OCI-LY3 (cell line): ENCODE measurements at regions not wholly inside any gene's neighbourhood (a gene's known extent, or its start where the extent isn't known, plus 50 kb on each side); places are given as distances from the start of the nearest gene placed in this dataset.

Experiments used
- H2AFZ ChIP-seq: fragments of 200-600, 300-600 bp; shearing (Covaris generic); 2 replicates; pipeline ENCODE4 v1.6.0; 2014; ENCODE audit warnings: antibody characterized with exemption, low read depth, low read length
- H3K27ac ChIP-seq: fragments of 200-600, 300-600 bp; sonication (generic); 2 replicates; pipeline ENCODE4 v1.5.1; 2014; ENCODE audit warnings: mild to moderate bottlenecking, low read length, moderate library complexity, mixed read lengths
- H3K27me3 ChIP-seq: fragments of 200-600, 300-600 bp; sonication (generic); 2 replicates; pipeline ENCODE4 v1.6.1; 2014; ENCODE audit warnings: low read depth, low read length, mixed read lengths
- H3K36me3 ChIP-seq: fragments of 200-600, 300-600 bp; sonication (generic); replicated peaks from 2 replicates; pipeline ENCODE3; 2014; ENCODE audit warnings: low read depth, low read length, mixed read lengths
- H3K4me1 ChIP-seq: fragments of 300-600, 200-600 bp; sonication (generic); 2 replicates; pipeline ENCODE4 v1.6.1; 2014; ENCODE audit warnings: low read length, mixed read lengths
- H3K4me2 ChIP-seq: fragments of 200-600, 300-600 bp; sonication (generic); 2 replicates; pipeline ENCODE4 v1.6.1; 2014; ENCODE audit warnings: low read length, mixed read lengths
- H3K4me3 ChIP-seq: fragments of 300-600, 200-600 bp; sonication (generic); 2 replicates; pipeline ENCODE4 v1.5.1; 2014; ENCODE audit warnings: antibody characterized with exemption, mild to moderate bottlenecking, low read length, moderate library complexity
- H3K79me2 ChIP-seq: fragments of 300-600, 200-600 bp; shearing (Covaris generic); 2 replicates; pipeline ENCODE4 v1.6.1; 2014; ENCODE audit warnings: mild to moderate bottlenecking, low read length, mixed read lengths
- H3K9ac ChIP-seq: fragments of 300-600, 200-600 bp; shearing (Covaris generic); 2 replicates; pipeline ENCODE4 v1.6.0; 2014; ENCODE audit warnings: mild to moderate bottlenecking, low read length, moderate library complexity
- H3K9me3 ChIP-seq: fragments of 200-600, 300-600 bp; shearing (Covaris generic); 2 replicates; pipeline ENCODE4 v1.6.1; 2014; ENCODE audit warnings: low read length, mixed read lengths; ENCODE audit not compliant: insufficient read depth
- H4K20me1 ChIP-seq: fragments of 200-600, 300-600 bp; sonication (generic); 2 replicates; pipeline ENCODE4 v1.6.1; 2016; ENCODE audit warnings: low read length, mixed read lengths; ENCODE audit not compliant: insufficient read depth
- EZH2phosphoT487 ChIP-seq: fragments of 200-600 bp; shearing (Covaris generic); IDR thresholded peaks from 2 replicates; pipeline ENCODE4 v1.6.1; 2018; ENCODE audit warnings: antibody characterized with exemption, mixed run types, low read depth
- TF ChIP-seq, protein P1 (sequence below): fragments of 200-600, 300-600 bp; sonication (generic); IDR thresholded peaks from 2 replicates; pipeline ENCODE4 v1.5.1; 2014; ENCODE audit warnings: antibody characterized with exemption, low read length, low read depth

DNA sequence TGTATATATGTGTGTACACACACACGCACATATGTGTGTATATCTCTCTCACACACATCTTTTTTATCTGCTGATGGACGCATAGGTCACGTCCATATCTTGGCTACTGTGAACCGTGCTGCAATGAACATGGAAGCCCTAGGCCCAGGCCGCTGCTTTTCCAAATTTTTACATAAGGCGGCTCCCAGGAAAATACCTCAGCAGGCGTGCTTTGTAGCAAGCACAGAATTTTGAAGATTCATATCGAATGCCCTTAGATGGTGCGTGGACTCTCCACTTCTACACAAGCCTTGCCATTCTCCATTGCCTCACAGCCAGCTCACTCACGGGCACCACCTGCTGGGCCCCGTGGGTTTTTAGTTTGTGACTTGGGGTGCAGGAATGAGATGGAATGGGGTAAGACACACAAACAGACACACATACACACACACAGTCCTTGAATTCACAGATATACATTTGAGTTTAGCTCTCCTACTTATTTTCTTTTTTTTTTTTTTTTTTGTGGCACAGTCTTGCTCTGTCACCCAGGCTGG lies 57.9 kb upstream of the RNF32 start:
- TF ChIP-seq, protein P1, sequence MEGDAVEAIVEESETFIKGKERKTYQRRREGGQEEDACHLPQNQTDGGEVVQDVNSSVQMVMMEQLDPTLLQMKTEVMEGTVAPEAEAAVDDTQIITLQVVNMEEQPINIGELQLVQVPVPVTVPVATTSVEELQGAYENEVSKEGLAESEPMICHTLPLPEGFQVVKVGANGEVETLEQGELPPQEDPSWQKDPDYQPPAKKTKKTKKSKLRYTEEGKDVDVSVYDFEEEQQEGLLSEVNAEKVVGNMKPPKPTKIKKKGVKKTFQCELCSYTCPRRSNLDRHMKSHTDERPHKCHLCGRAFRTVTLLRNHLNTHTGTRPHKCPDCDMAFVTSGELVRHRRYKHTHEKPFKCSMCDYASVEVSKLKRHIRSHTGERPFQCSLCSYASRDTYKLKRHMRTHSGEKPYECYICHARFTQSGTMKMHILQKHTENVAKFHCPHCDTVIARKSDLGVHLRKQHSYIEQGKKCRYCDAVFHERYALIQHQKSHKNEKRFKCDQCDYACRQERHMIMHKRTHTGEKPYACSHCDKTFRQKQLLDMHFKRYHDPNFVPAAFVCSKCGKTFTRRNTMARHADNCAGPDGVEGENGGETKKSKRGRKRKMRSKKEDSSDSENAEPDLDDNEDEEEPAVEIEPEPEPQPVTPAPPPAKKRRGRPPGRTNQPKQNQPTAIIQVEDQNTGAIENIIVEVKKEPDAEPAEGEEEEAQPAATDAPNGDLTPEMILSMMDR, result peak; percentile 20; the same call in 1 of the 2 replicates
- no peak for TF ChIP-seq EZH2phosphoT487

DNA sequence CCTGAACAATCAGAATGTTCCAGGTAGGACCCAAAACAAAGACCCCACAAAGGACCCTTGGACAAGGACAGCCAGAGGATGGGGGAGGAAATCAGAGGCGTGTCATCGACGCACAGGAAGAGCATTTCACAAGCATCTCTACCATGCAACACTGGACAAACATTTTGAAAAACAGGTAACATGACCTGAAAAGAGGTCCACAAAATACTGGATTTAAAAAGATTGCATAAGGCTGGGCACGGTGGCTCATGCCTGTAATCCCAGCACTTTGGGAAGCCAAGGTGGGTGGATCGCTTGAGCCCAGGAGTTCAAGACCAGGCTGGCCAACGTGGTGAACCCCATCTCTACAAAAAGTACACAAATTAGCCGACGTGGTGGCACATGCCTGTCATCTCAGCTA lies 60.5 kb upstream of the RNF32 start:
- H3K9me3 ChIP-seq, result no peaks in the 10 kb centered on the region
- no peak overlapping the region for H3K4me3 ChIP-seq
- H3K4me2 ChIP-seq, result no peak overlapping the region
- TF ChIP-seq, protein P1, result no peak
- TF ChIP-seq EZH2phosphoT487, result no peak
- no peaks in the 10 kb centered on the region for H3K79me2 ChIP-seq
- no peaks in the 10 kb centered on the region for H3K36me3 ChIP-seq
- 0 out of 2 replicates have a peak, but pooled peaks cover 2% of the 10 kb centered on the region for H3K27me3 ChIP-seq
- no peaks in the 10 kb centered on the region for H3K4me1 ChIP-seq
- H4K20me1 ChIP-seq, result no peaks in the 10 kb centered on the region
- no peak overlapping the region for H3K9ac ChIP-seq
- H3K27ac ChIP-seq, result no peak overlapping the region
- H2AFZ ChIP-seq, result no peak overlapping the region

More for the DNA sequence above, 57.9 kb upstream of the RNF32 start:
- no peaks in the 10 kb centered on the region for H3K36me3 ChIP-seq
- no peak overlapping the region for H3K9ac ChIP-seq
- H3K4me1 ChIP-seq, result no peaks in the 10 kb centered on the region
- H3K9me3 ChIP-seq, result peaks cover 10% of the 10 kb centered on the region; the same call in 1 of the 2 replicates
- H4K20me1 ChIP-seq, result no peaks in the 10 kb centered on the region
- peaks cover 6% of the 10 kb centered on the region; the same call in 1 of the 2 replicates for H3K27me3 ChIP-seq
- no peaks in the 10 kb centered on the region for H3K79me2 ChIP-seq
- no peak overlapping the region for H2AFZ ChIP-seq
- no peak overlapping the region for H3K4me3 ChIP-seq
- no peak overlapping the region for H3K4me2 ChIP-seq
- H3K27ac ChIP-seq, result no peak overlapping the region

- Histone ChIP-seq H3K4me2 (no peak overlapping the region), H3K4me1 (no peaks in the 10 kb centered on the region), H4K20me1 (no peaks in the 10 kb centered on the region), H3K9me3 (no peaks in the 10 kb centered on the region), H3K27ac (no peak overlapping the region), H3K9ac (no peak overlapping the region), H3K79me2 (no peaks in the 10 kb centered on the region), H3K27me3 (no peaks in the 10 kb centered on the region), H3K4me3 (no peak overlapping the region), H3K36me3 (no peaks in the 10 kb centered on the region), H2AFZ (no peak overlapping the region)
- TF ChIP-seq, protein P1, result no peak
- no peak for TF ChIP-seq EZH2phosphoT487
Observed at GRCh38 chr7:156579566-156579965, 61.0 kb upstream of the RNF32 start.

DNA sequence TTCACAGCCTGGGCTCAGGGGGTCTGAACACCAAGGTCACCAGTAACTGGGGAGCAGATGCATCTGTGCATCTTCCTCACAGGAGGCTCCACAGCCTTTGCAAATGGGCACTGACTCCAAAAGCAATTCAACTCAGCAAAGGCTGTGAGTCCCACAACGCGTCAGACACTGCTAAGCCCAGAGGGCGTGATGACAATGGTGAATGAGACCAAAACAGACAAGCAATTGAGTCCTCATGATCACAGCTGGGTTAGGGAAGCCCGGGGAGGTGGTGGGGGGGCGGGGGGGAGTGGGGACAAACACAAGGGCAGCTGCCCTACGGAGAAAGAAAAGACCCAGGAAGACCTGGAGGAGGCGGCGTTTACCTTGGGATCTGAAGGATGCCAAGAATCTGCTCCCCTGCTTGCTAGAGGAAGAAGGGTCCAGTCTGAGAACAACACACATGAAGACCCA lies 61.6 kb upstream of the RNF32 start:
- Histone ChIP-seq H2AFZ (no peak overlapping the region), H3K4me2 (no peak overlapping the region), H3K36me3 (no peaks in the 10 kb centered on the region), H4K20me1 (no peaks in the 10 kb centered on the region), H3K27ac (no peak overlapping the region), H3K9me3 (no peaks in the 10 kb centered on the region), H3K79me2 (no peaks in the 10 kb centered on the region), H3K4me3 (no peak overlapping the region), H3K4me1 (no peaks in the 10 kb centered on the region), H3K9ac (no peak overlapping the region), H3K27me3 (0 out of 2 replicates have a peak, but pooled peaks cover 2% of the 10 kb centered on the region)
- no peak for TF ChIP-seq EZH2phosphoT487
- TF ChIP-seq, protein P1, result no peak
